ENCODE measurements at regions not wholly inside any gene's neighbourhood (a gene's known extent, or its start where the extent isn't known, plus 50 kb on each side); places are given as distances from the start of the nearest gene placed in this dataset.

GRCh38 chr6:48475275-48475674 is 364.3 kb upstream of the PTCHD4 start:
- H3K4me3 ChIP-seq (ENCODE audit: low read length) = no peak overlapping the region
- intact Hi-C loops (cut with micrococcal nuclease) = no loop called here
- ATAC-seq = no peak

GRCh38 chr6:48474830-48475229 is 363.8 kb upstream of the PTCHD4 start:
- H3K27me3 ChIP-seq (ENCODE audit: control insufficient read depth, insufficient read depth, low read length) = no peaks in the 10 kb centered on the region
- no peak for TF ChIP-seq CTCF (IDR thresholded peaks at IDR 0.05)
- no peaks in the 10 kb centered on the region for H3K27me3 Mint-ChIP-seq (ENCODE audit: low read depth in 2 of 2)
- H3K4me1 ChIP-seq (ENCODE audit: control insufficient read depth, insufficient read depth, low read length) = no peaks in the 10 kb centered on the region
- H3K36me3 ChIP-seq (ENCODE audit: control insufficient read depth, insufficient read depth, low read length) = no peaks in the 10 kb centered on the region
- H3K4me1 Mint-ChIP-seq = no peaks in the 10 kb centered on the region
- H3K4me3 Mint-ChIP-seq = no peak overlapping the region
- no peak for DNase-seq
- no peak for ATAC-seq
- H3K9me3 Mint-ChIP-seq = peaks cover 13 to 16% of the 10 kb centered on the region in 2 donors
- no peak overlapping the region for H3K27ac Mint-ChIP-seq
- H3K9me3 ChIP-seq (ENCODE audit: control insufficient read depth, insufficient read depth, low read length) = peaks cover 7% of the 10 kb centered on the region
- no peak overlapping the region for H3K4me3 ChIP-seq (ENCODE audit: low read length)
- no peak overlapping the region for H3K27ac ChIP-seq (ENCODE audit: low read length)
- 95% methylated on average over 2 of the region's 2 CpGs for WGBS (ENCODE audit: insufficient coverage)
- intact Hi-C loops (cut with micrococcal nuclease) = no loop called here
- no peaks in the 10 kb centered on the region for H3K36me3 Mint-ChIP-seq

More at GRCh38 chr6:48475275-48475674, 364.3 kb upstream of the PTCHD4 start:
- no peak for TF ChIP-seq CTCF (IDR thresholded peaks at IDR 0.05)
- H3K36me3 ChIP-seq (ENCODE audit: control insufficient read depth, insufficient read depth, low read length) = no peaks in the 10 kb centered on the region
- Mint-ChIP-seq H3K4me3 (no peak overlapping the region), H3K27ac (no peak overlapping the region), H3K4me1 (no peaks in the 10 kb centered on the region), H3K9me3 (peaks cover 13 to 16% of the 10 kb centered on the region in 2 donors), H3K27me3 (ENCODE audit: low read depth in 2 of 2) (no peaks in the 10 kb centered on the region), H3K36me3 (no peaks in the 10 kb centered on the region)
- H3K9me3 ChIP-seq (ENCODE audit: control insufficient read depth, insufficient read depth, low read length) = peaks cover 7% of the 10 kb centered on the region
- H3K27ac ChIP-seq (ENCODE audit: low read length) = no peak overlapping the region
- H3K27me3 ChIP-seq (ENCODE audit: control insufficient read depth, insufficient read depth, low read length) = no peaks in the 10 kb centered on the region
- DNase-seq = no peak
- WGBS (ENCODE audit: insufficient coverage) = 93% methylated on average over 1 of the region's 1 CpG
- no peaks in the 10 kb centered on the region for H3K4me1 ChIP-seq (ENCODE audit: control insufficient read depth, insufficient read depth, low read length)

DNA sequence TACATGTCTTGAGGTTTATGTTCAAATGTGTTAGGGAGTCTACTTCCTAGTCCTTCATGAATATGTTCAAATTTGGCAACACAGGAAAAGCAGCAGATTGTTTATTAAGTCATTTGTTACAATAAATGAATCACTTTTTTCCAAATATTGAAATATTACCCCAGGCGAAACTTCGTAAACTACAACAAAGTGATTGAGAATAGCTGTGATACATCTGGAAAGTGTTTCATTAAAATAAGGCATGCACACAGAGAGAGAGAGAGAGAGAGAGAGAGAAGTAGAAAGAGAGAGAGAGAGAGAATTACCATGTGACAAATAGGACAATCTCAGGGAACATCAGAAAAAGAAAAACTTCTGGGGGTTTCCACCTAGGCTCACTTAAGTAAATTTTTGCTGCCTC is 363.1 kb upstream of the PTCHD4 start:
- intact Hi-C loops (cut with micrococcal nuclease) = no loop called here

More for the DNA sequence above, 363.1 kb upstream of the PTCHD4 start:
- no peak for ATAC-seq
- Histone ChIP-seq H3K4me1 (ENCODE audit: control insufficient read depth, insufficient read depth, low read length) (no peaks in the 10 kb centered on the region), H3K9me3 (ENCODE audit: control insufficient read depth, insufficient read depth, low read length) (peaks cover 7% of the 10 kb centered on the region), H3K27ac (ENCODE audit: low read length) (no peak overlapping the region), H3K27me3 (ENCODE audit: control insufficient read depth, insufficient read depth, low read length) (no peaks in the 10 kb centered on the region), H3K36me3 (ENCODE audit: control insufficient read depth, insufficient read depth, low read length) (no peaks in the 10 kb centered on the region), H3K4me3 (ENCODE audit: low read length) (no peak overlapping the region)
- no peak for TF ChIP-seq CTCF (IDR thresholded peaks at IDR 0.05)
- Mint-ChIP-seq H3K27ac (no peak overlapping the region), H3K4me1 (no peaks in the 10 kb centered on the region), H3K27me3 (ENCODE audit: low read depth in 2 of 2) (no peaks in the 10 kb centered on the region), H3K36me3 (no peaks in the 10 kb centered on the region), H3K9me3 (peaks cover 13 to 18% of the 10 kb centered on the region in 2 donors), H3K4me3 (no peak overlapping the region)
- WGBS (ENCODE audit: insufficient coverage) = 90% methylated on average over 2 of the region's 2 CpGs
- no peak for DNase-seq

All from natural killer cell (primary cell).